ENCODE measurements at regions not wholly inside any gene's neighbourhood (a gene's known extent, or its start where the extent isn't known, plus 50 kb on each side); places are given as distances from the start of the nearest gene placed in this dataset.
"Not testable (repeated sequence)": the region's sequence is repeated elsewhere in the genome, so short reads cannot be mapped to it uniquely, and the experiment has no call there.

DNA sequence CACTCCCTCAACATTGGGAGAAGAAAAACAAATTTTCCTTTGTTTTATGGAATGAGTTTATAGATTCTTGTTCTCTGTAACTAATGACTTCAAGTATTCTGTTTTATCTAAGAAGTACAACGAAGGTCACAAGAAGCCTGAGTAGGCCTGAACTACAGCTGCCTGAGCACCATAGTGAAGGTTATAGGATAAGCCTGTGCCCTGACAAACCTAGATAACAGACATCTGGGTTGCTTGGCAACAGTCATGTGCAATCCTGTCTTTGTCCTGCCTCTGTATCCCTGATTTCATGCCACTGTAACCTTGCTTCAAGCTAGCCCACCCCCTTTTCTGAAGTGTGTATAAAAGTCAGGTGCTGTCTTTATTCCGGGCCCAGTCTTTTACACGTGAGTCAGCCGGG is 520.8 kb downstream of the KCNJ18 start:
- H3K4me3 ChIP-seq; H3K27me3 ChIP-seq (ENCODE audit: control insufficient read depth in 3 of 3, insufficient read depth in 3 of 3, low read length in 2 of 3); H3K9ac ChIP-seq (ENCODE audit: insufficient read depth in 1 of 2, low read length in 2 of 2); H3K27ac ChIP-seq (ENCODE audit: low read depth in 1 of 2, low read length in 1 of 2); ATAC-seq (ENCODE audit: insufficient read depth, low FRiP score); DNase-seq; H3K36me3 ChIP-seq (ENCODE audit: control insufficient read depth in 4 of 4, insufficient read depth in 4 of 4, low read length in 4 of 4); H3K4me1 ChIP-seq (ENCODE audit: control insufficient read depth in 5 of 5, insufficient read depth in 5 of 5, low read length in 5 of 5): not testable (repeated sequence)
- peaks cover 0 to 11% (median 4%) of the 10 kb centered on the region in 4 donors for H3K9me3 ChIP-seq (ENCODE audit: control insufficient read depth in 4 of 4, insufficient read depth in 3 of 4, low read length in 3 of 4)
- WGBS, 2 donors, result 80 to 81% methylated on average over 4 of the region's 4 CpGs

GRCh38 chr17:22217135-22217534 is 524.8 kb downstream of the KCNJ18 start:
- DNase-seq (no peak), ATAC-seq (ENCODE audit: insufficient read depth, low FRiP score) (no peak)
- no peaks in the 10 kb centered on the region for H3K36me3 ChIP-seq (ENCODE audit: control insufficient read depth in 4 of 4, insufficient read depth in 4 of 4, low read length in 4 of 4)
- peaks cover 0 to 16% (median 4%) of the 10 kb centered on the region in 4 donors for H3K9me3 ChIP-seq (ENCODE audit: control insufficient read depth in 4 of 4, insufficient read depth in 3 of 4, low read length in 3 of 4)
- TF ChIP-seq CTCF (IDR thresholded peaks at IDR 0.05; ENCODE audit: control extremely low read depth, extremely low read depth), result no peak
- H3K4me3 ChIP-seq, result no peak overlapping the region
- no peaks in the 10 kb centered on the region for H3K27me3 ChIP-seq (ENCODE audit: control insufficient read depth in 3 of 3, insufficient read depth in 3 of 3, low read length in 2 of 3)
- WGBS, 2 donors, result 45 to 55% methylated on average over 26 to 27 of the region's 27 CpGs
- H3K27ac ChIP-seq (ENCODE audit: low read depth in 1 of 2, low read length in 1 of 2), result no peak overlapping the region
- no peaks in the 10 kb centered on the region for H3K4me1 ChIP-seq (ENCODE audit: control insufficient read depth in 5 of 5, insufficient read depth in 5 of 5, low read length in 5 of 5)
- no peak overlapping the region for H3K9ac ChIP-seq (ENCODE audit: insufficient read depth in 1 of 2, low read length in 2 of 2)

DNA sequence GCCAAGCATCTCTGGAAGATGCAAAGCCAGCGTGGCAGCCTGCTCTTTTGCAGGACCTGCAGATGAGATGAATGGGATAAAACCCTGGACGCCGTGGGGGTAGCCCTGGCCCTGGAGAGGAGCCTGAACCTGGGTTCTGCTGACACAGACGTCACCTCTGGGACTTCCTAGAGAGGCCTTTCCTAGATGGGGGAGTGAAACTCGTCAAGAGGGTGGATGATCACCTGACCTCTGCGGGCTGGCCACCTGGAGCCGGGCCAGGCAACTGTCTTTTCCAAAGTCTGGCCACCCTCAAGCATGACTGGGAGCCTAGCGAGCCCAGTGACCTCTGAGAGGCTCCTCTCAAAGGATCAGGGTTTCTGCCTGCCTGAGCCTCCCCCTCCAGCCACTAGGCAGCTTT is 529.0 kb downstream of the KCNJ18 start:
- Histone ChIP-seq H3K4me1 (ENCODE audit: control insufficient read depth in 5 of 5, insufficient read depth in 5 of 5, low read length in 5 of 5) (no peaks in the 10 kb centered on the region), H3K27me3 (ENCODE audit: control insufficient read depth in 3 of 3, insufficient read depth in 3 of 3, low read length in 2 of 3) (no peaks in the 10 kb centered on the region), H3K4me3 (no peak overlapping the region), H3K9ac (ENCODE audit: insufficient read depth in 1 of 2, low read length in 2 of 2) (no peak overlapping the region), H3K27ac (ENCODE audit: low read depth in 1 of 2, low read length in 1 of 2) (no peak overlapping the region), H3K9me3 (ENCODE audit: control insufficient read depth in 4 of 4, insufficient read depth in 3 of 4, low read length in 3 of 4) (peaks cover 0 to 13% (median 0%) of the 10 kb centered on the region in 4 donors), H3K36me3 (ENCODE audit: control insufficient read depth in 4 of 4, insufficient read depth in 4 of 4, low read length in 4 of 4) (no peaks in the 10 kb centered on the region)
- 69 to 71% methylated on average over 8 of the region's 8 CpGs for WGBS, 2 donors
- ATAC-seq (ENCODE audit: insufficient read depth, low FRiP score), result no peak
- TF ChIP-seq CTCF (IDR thresholded peaks at IDR 0.05; ENCODE audit: control extremely low read depth, extremely low read depth), result no peak
- DNase-seq, result no peak

GRCh38 chr17:22226477-22226876 is 534.2 kb downstream of the KCNJ18 start:
- DNase-seq; H3K4me1 ChIP-seq (ENCODE audit: control insufficient read depth in 5 of 5, insufficient read depth in 5 of 5, low read length in 5 of 5); H3K36me3 ChIP-seq (ENCODE audit: control insufficient read depth in 4 of 4, insufficient read depth in 4 of 4, low read length in 4 of 4); H3K27me3 ChIP-seq (ENCODE audit: control insufficient read depth in 3 of 3, insufficient read depth in 3 of 3, low read length in 2 of 3); H3K9ac ChIP-seq (ENCODE audit: insufficient read depth in 1 of 2, low read length in 2 of 2); H3K4me3 ChIP-seq; ATAC-seq (ENCODE audit: insufficient read depth, low FRiP score); H3K9me3 ChIP-seq (ENCODE audit: control insufficient read depth in 4 of 4, insufficient read depth in 3 of 4, low read length in 3 of 4); H3K27ac ChIP-seq (ENCODE audit: low read depth in 1 of 2, low read length in 1 of 2): not testable (repeated sequence)
- WGBS, 2 donors, result 95 to 97% methylated on average over 3 of the region's 3 CpGs

DNA sequence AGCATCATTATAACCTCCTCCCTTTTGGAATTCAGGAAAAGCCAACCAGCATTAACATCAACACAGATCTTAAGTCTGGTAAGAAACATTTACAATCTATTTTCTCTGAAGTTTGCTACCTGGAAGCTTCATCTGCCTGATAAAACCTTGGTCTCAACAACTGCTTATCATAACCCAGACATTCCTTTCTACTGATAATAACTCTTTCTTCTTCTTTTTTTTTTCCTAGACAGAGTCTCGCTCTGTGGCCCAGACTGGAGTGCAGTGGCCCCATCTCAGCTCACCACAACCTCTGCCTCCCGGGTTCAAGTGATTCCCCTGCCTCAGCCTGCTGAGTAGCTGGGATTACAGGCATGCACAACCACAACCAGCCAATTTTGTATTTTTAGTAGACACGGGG is 534.6 kb downstream of the KCNJ18 start:
- 71 to 77% methylated on average over 3 of the region's 3 CpGs for WGBS, 2 donors
- not testable (repeated sequence) for H3K9me3 ChIP-seq (ENCODE audit: control insufficient read depth in 4 of 4, insufficient read depth in 3 of 4, low read length in 3 of 4); H3K27me3 ChIP-seq (ENCODE audit: control insufficient read depth in 3 of 3, insufficient read depth in 3 of 3, low read length in 2 of 3); ATAC-seq (ENCODE audit: insufficient read depth, low FRiP score); DNase-seq; H3K27ac ChIP-seq (ENCODE audit: low read depth in 1 of 2, low read length in 1 of 2); H3K36me3 ChIP-seq (ENCODE audit: control insufficient read depth in 4 of 4, insufficient read depth in 4 of 4, low read length in 4 of 4); H3K9ac ChIP-seq (ENCODE audit: insufficient read depth in 1 of 2, low read length in 2 of 2); H3K4me1 ChIP-seq (ENCODE audit: control insufficient read depth in 5 of 5, insufficient read depth in 5 of 5, low read length in 5 of 5); H3K4me3 ChIP-seq

DNA sequence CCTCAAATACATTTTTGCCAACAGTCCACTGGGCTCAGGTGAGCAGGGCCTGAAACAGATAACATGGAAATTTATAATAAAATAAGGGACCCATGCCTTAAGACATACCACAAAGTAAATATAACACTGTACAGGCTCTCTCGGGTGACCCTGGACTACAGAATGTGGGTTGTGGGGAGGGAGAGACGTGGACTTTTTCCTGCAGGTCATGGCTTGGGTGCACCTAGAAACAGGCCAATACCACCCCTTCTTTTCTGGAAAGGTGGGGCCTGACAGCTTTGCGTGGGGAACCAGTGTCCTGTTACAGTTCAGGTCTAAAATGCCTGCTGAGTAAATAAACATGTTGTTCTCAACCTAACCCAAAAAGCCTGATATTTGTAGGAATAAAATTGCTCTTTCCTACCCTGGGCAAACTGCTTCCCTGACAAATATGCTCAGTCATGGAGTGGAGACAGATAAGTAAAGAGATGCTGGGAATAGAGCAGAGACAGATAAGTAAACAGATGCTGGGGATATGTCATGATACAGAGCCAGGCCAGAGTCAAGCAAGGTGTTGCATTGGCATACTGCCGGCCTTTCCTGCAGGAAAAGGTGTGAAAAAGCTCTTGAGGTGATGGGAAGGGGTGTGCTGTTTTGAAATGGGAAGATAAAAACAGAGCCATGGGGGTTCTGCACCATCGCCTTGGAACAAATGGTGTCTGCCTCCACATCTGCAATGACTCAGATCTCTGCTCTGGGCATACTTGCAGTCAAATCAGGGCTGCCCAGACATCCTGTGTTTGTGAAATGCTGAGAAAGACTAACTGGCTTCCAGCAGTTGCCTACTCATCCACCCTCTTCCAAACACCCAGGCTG is 535.6 kb downstream of the KCNJ18 start:
- not testable (repeated sequence) for H3K4me3 ChIP-seq; DNase-seq; H3K4me1 ChIP-seq (ENCODE audit: control insufficient read depth in 5 of 5, insufficient read depth in 5 of 5, low read length in 5 of 5); H3K27ac ChIP-seq (ENCODE audit: low read depth in 1 of 2, low read length in 1 of 2); H3K36me3 ChIP-seq (ENCODE audit: control insufficient read depth in 4 of 4, insufficient read depth in 4 of 4, low read length in 4 of 4); H3K9me3 ChIP-seq (ENCODE audit: control insufficient read depth in 4 of 4, insufficient read depth in 3 of 4, low read length in 3 of 4); H3K9ac ChIP-seq (ENCODE audit: insufficient read depth in 1 of 2, low read length in 2 of 2); H3K27me3 ChIP-seq (ENCODE audit: control insufficient read depth in 3 of 3, insufficient read depth in 3 of 3, low read length in 2 of 3); ATAC-seq (ENCODE audit: insufficient read depth, low FRiP score)
- 69 to 77% methylated on average over 5 of the region's 5 CpGs for WGBS, 2 donors

- DNase-seq; ATAC-seq (ENCODE audit: insufficient read depth, low FRiP score): not testable (repeated sequence)
- 69 to 73% methylated on average over 5 of the region's 5 CpGs for whole genome bisulfite sequencing, 2 donors
Measured at GRCh38 chr17:22229821-22230220, 537.5 kb downstream of the KCNJ18 start.

More at GRCh38 chr17:22229821-22230220, 537.5 kb downstream of the KCNJ18 start:
- not testable (repeated sequence) for H3K36me3 ChIP-seq (ENCODE audit: control insufficient read depth in 4 of 4, insufficient read depth in 4 of 4, low read length in 4 of 4); H3K9me3 ChIP-seq (ENCODE audit: control insufficient read depth in 4 of 4, insufficient read depth in 3 of 4, low read length in 3 of 4); H3K27ac ChIP-seq (ENCODE audit: low read depth in 1 of 2, low read length in 1 of 2); H3K4me3 ChIP-seq; H3K9ac ChIP-seq (ENCODE audit: insufficient read depth in 1 of 2, low read length in 2 of 2); H3K4me1 ChIP-seq (ENCODE audit: control insufficient read depth in 5 of 5, insufficient read depth in 5 of 5, low read length in 5 of 5); H3K27me3 ChIP-seq (ENCODE audit: control insufficient read depth in 3 of 3, insufficient read depth in 3 of 3, low read length in 2 of 3)
